ENCODE measurements at regions not wholly inside any gene's neighbourhood (a gene's known extent, or its start where the extent isn't known, plus 50 kb on each side); places are given as distances from the start of the nearest gene placed in this dataset.

DNA sequence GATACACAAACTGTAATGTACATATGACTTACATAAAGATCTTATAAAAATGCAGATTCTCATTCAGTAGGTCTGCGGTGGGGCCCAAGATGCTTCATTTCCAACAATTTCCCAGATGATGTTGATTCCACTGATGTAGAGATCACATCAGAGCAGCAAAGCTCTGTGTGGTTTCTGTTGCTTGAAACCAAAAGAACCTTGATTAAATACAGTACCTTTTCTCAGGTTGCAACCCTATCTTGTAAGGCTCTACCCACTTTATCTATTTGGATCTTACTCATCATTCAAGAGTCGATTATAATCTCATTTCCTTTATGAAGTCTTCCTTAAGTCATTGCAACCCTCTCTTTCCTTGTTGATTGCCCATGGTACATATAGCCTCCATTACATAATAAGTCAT lies 816.8 kb downstream of the RPA4 start (continued):
- no peak for TF ChIP-seq EGR1 (IDR thresholded peaks at IDR 0.05; ENCODE audit: low read depth)
- no peak for TF ChIP-seq CEBPB (IDR thresholded peaks at IDR 0.05; ENCODE audit: low read depth)

GRCh38 chrX:97704474-97704873 lies 820.8 kb downstream of the RPA4 start:
- CTCF ChIA-PET: no interaction called here

GRCh38 chrX:97704881-97705280 lies 821.2 kb downstream of the RPA4 start:
- POLR2A ChIA-PET: no interaction called here
- H3K36me3 ChIP-seq (ENCODE audit: control insufficient read depth in 1 of 2, insufficient read depth in 2 of 2, low read length in 2 of 2): no peaks in the 10 kb centered on the region
- no peak for ATAC-seq
- H3K4me1 ChIP-seq (ENCODE audit: control insufficient read depth in 1 of 2, insufficient read depth in 2 of 2, low read length in 2 of 2): no peaks in the 10 kb centered on the region
- no peaks in the 10 kb centered on the region for H4K20me1 ChIP-seq (ENCODE audit: insufficient read depth)
- no peaks in the 10 kb centered on the region for H3K9me2 ChIP-seq (ENCODE audit: insufficient read depth)
- no peak overlapping the region for H2AFZ ChIP-seq (ENCODE audit: low read depth, low read length, poor library complexity, severe bottlenecking)
- no peak for DNase-seq (ENCODE audit: low read depth, low spot score)
- H3K9me3 ChIP-seq (ENCODE audit: control insufficient read depth in 1 of 2, insufficient read depth in 1 of 2, low read depth in 1 of 2, low read length in 2 of 2): no peaks in the 10 kb centered on the region
- intact Hi-C loops (cut with micrococcal nuclease): no loop called here
- no peak overlapping the region for H3K27ac ChIP-seq (ENCODE audit: low read depth, low read length)
- H3K9ac ChIP-seq (ENCODE audit: low read length): no peak overlapping the region
- RAD21 ChIA-PET (ENCODE audit: low non-redundant PET in 1 of 2, low total read pairs in 2 of 2, uncharacterized antibody in 2 of 2, unreplicated experiment in 2 of 2): interaction anchor here in 1 of 2 experiments (0.7 kb wide), 1 partner anchor 80 kb away, joined by 3 read pairs; no protein-coding TSS in a partner anchor
- CTCF ChIA-PET: no interaction called here
- no peaks in the 10 kb centered on the region for H3K27me3 ChIP-seq (ENCODE audit: insufficient read depth, low read length)
- H3K79me2 ChIP-seq (ENCODE audit: insufficient read depth, low read length): no peaks in the 10 kb centered on the region
- H3K4me2 ChIP-seq (ENCODE audit: low read length): no peak overlapping the region
- BruUV-seq (replicated peaks): no TSS peak
- H3K4me3 ChIP-seq (replicated peaks in 1 of 2; ENCODE audit: low read depth in 1 of 2, low read length in 2 of 2): no peak overlapping the region
- no peak for TF ChIP-seq EZH2phosphoT487 (IDR thresholded peaks at IDR 0.05; ENCODE audit: borderline replicate concordance)
- no peak for TF ChIP-seq EZH2 (IDR thresholded peaks at IDR 0.05)
- TF ChIP-seq RAD21 (IDR thresholded peaks at IDR 0.05; ENCODE audit: low read depth): no peak
- TF ChIP-seq ELF1 (IDR thresholded peaks at IDR 0.05; ENCODE audit: borderline replicate concordance, low read depth): no peak
- TF ChIP-seq JUND (IDR thresholded peaks at IDR 0.05): no peak
- TF ChIP-seq ZFX (IDR thresholded peaks at IDR 0.05): no peak
- TF ChIP-seq, protein P1, sequence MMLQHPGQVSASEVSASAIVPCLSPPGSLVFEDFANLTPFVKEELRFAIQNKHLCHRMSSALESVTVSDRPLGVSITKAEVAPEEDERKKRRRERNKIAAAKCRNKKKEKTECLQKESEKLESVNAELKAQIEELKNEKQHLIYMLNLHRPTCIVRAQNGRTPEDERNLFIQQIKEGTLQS (IDR thresholded peaks at IDR 0.05): no peak
- no peak for TF ChIP-seq SIN3A (IDR thresholded peaks at IDR 0.05; ENCODE audit: low read depth)
- TF ChIP-seq ZNF274 (IDR thresholded peaks at IDR 0.05; ENCODE audit: low read depth, low read length): no peak
- no peak for TF ChIP-seq CBX3 (IDR thresholded peaks at IDR 0.05; ENCODE audit: low read depth)
- no peak for TF ChIP-seq POLR2A (IDR thresholded peaks at IDR 0.05; ENCODE audit: borderline replicate concordance, extremely low read depth, insufficient read depth, insufficient read length)
- TF ChIP-seq, protein P2, sequence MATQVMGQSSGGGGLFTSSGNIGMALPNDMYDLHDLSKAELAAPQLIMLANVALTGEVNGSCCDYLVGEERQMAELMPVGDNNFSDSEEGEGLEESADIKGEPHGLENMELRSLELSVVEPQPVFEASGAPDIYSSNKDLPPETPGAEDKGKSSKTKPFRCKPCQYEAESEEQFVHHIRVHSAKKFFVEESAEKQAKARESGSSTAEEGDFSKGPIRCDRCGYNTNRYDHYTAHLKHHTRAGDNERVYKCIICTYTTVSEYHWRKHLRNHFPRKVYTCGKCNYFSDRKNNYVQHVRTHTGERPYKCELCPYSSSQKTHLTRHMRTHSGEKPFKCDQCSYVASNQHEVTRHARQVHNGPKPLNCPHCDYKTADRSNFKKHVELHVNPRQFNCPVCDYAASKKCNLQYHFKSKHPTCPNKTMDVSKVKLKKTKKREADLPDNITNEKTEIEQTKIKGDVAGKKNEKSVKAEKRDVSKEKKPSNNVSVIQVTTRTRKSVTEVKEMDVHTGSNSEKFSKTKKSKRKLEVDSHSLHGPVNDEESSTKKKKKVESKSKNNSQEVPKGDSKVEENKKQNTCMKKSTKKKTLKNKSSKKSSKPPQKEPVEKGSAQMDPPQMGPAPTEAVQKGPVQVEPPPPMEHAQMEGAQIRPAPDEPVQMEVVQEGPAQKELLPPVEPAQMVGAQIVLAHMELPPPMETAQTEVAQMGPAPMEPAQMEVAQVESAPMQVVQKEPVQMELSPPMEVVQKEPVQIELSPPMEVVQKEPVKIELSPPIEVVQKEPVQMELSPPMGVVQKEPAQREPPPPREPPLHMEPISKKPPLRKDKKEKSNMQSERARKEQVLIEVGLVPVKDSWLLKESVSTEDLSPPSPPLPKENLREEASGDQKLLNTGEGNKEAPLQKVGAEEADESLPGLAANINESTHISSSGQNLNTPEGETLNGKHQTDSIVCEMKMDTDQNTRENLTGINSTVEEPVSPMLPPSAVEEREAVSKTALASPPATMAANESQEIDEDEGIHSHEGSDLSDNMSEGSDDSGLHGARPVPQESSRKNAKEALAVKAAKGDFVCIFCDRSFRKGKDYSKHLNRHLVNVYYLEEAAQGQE (IDR thresholded peaks at IDR 0.05; ENCODE audit: low read depth): no peak
- no peak for TF ChIP-seq TCF7L2 (IDR thresholded peaks at IDR 0.05; ENCODE audit: borderline replicate concordance, extremely low read depth, insufficient read depth, insufficient read length)

More at GRCh38 chrX:97704474-97704873, 820.8 kb downstream of the RPA4 start:
- Histone ChIP-seq H3K4me2 (ENCODE audit: low read length) (no peak overlapping the region), H3K9me3 (ENCODE audit: control insufficient read depth in 1 of 2, insufficient read depth in 1 of 2, low read depth in 1 of 2, low read length in 2 of 2) (no peaks in the 10 kb centered on the region), H3K4me3 (replicated peaks in 1 of 2; ENCODE audit: low read depth in 1 of 2, low read length in 2 of 2) (no peak overlapping the region), H3K4me1 (ENCODE audit: control insufficient read depth in 1 of 2, insufficient read depth in 2 of 2, low read length in 2 of 2) (no peaks in the 10 kb centered on the region), H3K27me3 (ENCODE audit: insufficient read depth, low read length) (no peaks in the 10 kb centered on the region), H4K20me1 (ENCODE audit: insufficient read depth) (no peaks in the 10 kb centered on the region), H3K9me2 (ENCODE audit: insufficient read depth) (no peaks in the 10 kb centered on the region), H3K27ac (ENCODE audit: low read depth, low read length) (no peak overlapping the region), H3K79me2 (ENCODE audit: insufficient read depth, low read length) (no peaks in the 10 kb centered on the region), H3K36me3 (ENCODE audit: control insufficient read depth in 1 of 2, insufficient read depth in 2 of 2, low read length in 2 of 2) (no peaks in the 10 kb centered on the region), H2AFZ (ENCODE audit: low read depth, low read length, poor library complexity, severe bottlenecking) (no peak overlapping the region), H3K9ac (ENCODE audit: low read length) (no peak overlapping the region)
- TF ChIP-seq SRF (IDR thresholded peaks at IDR 0.05; ENCODE audit: low read depth): no peak
- TF ChIP-seq SIN3A (IDR thresholded peaks at IDR 0.05; ENCODE audit: low read depth): no peak
- TF ChIP-seq FOSL1 (IDR thresholded peaks at IDR 0.05; ENCODE audit: low read depth): no peak
- TF ChIP-seq JUND (IDR thresholded peaks at IDR 0.05): no peak
- no peak for TF ChIP-seq ELF1 (IDR thresholded peaks at IDR 0.05; ENCODE audit: borderline replicate concordance, low read depth)
- no peak for TF ChIP-seq ZNF274 (IDR thresholded peaks at IDR 0.05; ENCODE audit: low read depth, low read length)
- no peak for TF ChIP-seq EZH2 (IDR thresholded peaks at IDR 0.05)
- no peak for TF ChIP-seq EGR1 (IDR thresholded peaks at IDR 0.05; ENCODE audit: low read depth)
- TF ChIP-seq, protein P1 (IDR thresholded peaks at IDR 0.05): no peak
- no peak for TF ChIP-seq POLR2A (IDR thresholded peaks at IDR 0.05; ENCODE audit: borderline replicate concordance, extremely low read depth, insufficient read depth, insufficient read length)
- DNase-seq (ENCODE audit: low read depth, low spot score) (no peak), ATAC-seq (no peak)
- ChIA-PET POLR2A (no interaction called here), RAD21 (ENCODE audit: low non-redundant PET in 1 of 2, low total read pairs in 2 of 2, uncharacterized antibody in 2 of 2, unreplicated experiment in 2 of 2) (no interaction called here)
- intact Hi-C loops (cut with micrococcal nuclease): no loop called here
- no TSS peak for BruUV-seq (replicated peaks)

Data from HCT116 (cell line).